SK-N-SH treated with all-trans-retinoic acid at 6 μM for 48 hours (cell line): ENCODE measurements at regions not wholly inside any gene's neighbourhood (a gene's known extent, or its start where the extent isn't known, plus 50 kb on each side); places are given as distances from the start of the nearest gene placed in this dataset.

Experiments used
- CSDC2 ChIP-seq: fragments of 250-450 bp; sonication (Bioruptor Pico); IDR thresholded peaks from 2 replicates; pipeline ENCODE4 v1.5.0; 2020; ENCODE audit warnings: mild to moderate bottlenecking, moderate library complexity
- ESRRG ChIP-seq: fragments of 250-450 bp; sonication (Bioruptor Pico); IDR thresholded peaks from 2 replicates; pipeline ENCODE4 v1.6.1; 2021; ENCODE audit warnings: mild to moderate bottlenecking
- RARB ChIP-seq: fragments of 250-450 bp; sonication (Bioruptor Pico); IDR thresholded peaks from 2 replicates; pipeline ENCODE4 v1.8.0; 2021; ENCODE audit warnings: mild to moderate bottlenecking, moderate library complexity
- SNAI2 ChIP-seq: fragments of 250-450 bp; sonication (Bioruptor Pico); IDR thresholded peaks from 2 replicates; pipeline ENCODE4 v1.5.0; 2020; ENCODE audit warnings: mild to moderate bottlenecking, moderate library complexity
- TOX ChIP-seq: fragments of 250-450 bp; sonication (Bioruptor Pico); IDR thresholded peaks from 2 replicates; pipeline ENCODE4 v1.8.0; 2021; ENCODE audit warnings: mild to moderate bottlenecking, moderate library complexity, borderline replicate concordance
- ZC3H10 ChIP-seq: fragments of 250-450 bp; sonication (Bioruptor Pico); IDR thresholded peaks from 2 replicates; pipeline ENCODE4 v1.5.1; 2021; ENCODE audit warnings: mild to moderate bottlenecking, moderate library complexity
- ZFP3 ChIP-seq: fragments of 250-450 bp; sonication (Bioruptor Pico); IDR thresholded peaks from 2 replicates; pipeline ENCODE4 v1.5.0; 2020; ENCODE audit warnings: mild to moderate bottlenecking, moderate library complexity
- ZFP30 ChIP-seq: fragments of 450-650 bp; formaldehyde crosslinking; IDR thresholded peaks from 2 replicates; pipeline ENCODE4 v1.5.0; 2022; ENCODE audit warnings: mild to moderate bottlenecking, moderate library complexity
- TF ChIP-seq, protein P1 (sequence below): fragments of 250-450 bp; sonication (Bioruptor Pico); IDR thresholded peaks from 2 replicates; pipeline ENCODE4 v1.5.1; 2020; ENCODE audit warnings: low read depth, mild to moderate bottlenecking, moderate library complexity
- TF ChIP-seq, protein P2 (sequence below): fragments of 250-450 bp; sonication (Bioruptor Pico); IDR thresholded peaks from 2 replicates; pipeline ENCODE4 v1.8.0; 2020; ENCODE audit warnings: mild to moderate bottlenecking, moderate library complexity, borderline replicate concordance

DNA sequence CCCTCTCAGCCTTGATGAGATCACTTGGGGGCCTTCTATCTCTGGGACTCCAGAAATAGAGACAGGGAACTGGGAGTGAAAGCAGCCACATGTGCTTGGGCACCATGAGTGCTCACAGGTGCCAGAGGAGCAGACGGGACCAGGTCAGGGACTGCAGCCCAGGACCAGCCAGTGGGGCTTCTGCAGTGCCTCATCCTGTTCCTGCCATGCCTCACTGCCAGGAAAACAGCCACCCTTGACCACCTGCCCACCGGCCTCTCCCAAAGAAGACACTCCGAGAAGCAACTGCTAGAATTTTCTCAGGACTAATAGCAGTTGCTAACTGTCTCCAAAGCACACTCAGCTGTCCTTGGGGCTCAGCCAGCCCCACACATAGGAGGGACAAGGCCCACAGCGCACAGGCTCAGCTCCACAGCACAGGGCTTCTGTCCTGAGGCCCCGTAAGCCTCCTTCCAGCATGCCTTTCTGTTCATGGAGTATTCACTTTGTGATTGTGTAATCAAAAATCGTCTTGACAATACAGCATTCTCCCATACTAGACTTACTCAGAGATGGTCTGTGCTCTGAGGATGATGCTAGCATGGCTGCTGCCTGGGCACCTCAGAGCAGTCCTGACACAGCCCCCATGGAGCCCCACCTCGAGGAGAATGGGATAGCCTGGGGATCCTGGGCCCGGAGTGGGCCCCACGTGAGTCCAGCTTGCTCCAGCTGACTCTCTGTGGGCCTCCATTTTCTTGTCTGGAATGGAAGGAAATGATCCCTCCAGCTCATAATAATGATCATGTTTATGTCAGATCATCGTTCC is 115.7 kb upstream of the RET start:
- TF ChIP-seq, protein P1, sequence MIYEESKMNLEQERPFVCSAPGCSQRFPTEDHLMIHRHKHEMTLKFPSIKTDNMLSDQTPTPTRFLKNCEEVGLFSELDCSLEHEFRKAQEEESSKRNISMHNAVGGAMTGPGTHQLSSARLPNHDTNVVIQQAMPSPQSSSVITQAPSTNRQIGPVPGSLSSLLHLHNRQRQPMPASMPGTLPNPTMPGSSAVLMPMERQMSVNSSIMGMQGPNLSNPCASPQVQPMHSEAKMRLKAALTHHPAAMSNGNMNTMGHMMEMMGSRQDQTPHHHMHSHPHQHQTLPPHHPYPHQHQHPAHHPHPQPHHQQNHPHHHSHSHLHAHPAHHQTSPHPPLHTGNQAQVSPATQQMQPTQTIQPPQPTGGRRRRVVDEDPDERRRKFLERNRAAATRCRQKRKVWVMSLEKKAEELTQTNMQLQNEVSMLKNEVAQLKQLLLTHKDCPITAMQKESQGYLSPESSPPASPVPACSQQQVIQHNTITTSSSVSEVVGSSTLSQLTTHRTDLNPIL, result no peak
- TF ChIP-seq CSDC2 (CRISPR knock-in tag) (no peak), RARB (CRISPR knock-in tag) (no peak), SNAI2 (no peak), ZFP30 (CRISPR knock-in tag) (no peak), ESRRG (no peak), ZFP3 (CRISPR knock-in tag) (no peak), TOX (no peak), ZC3H10 (CRISPR knock-in tag) (no peak)
- TF ChIP-seq, protein P2, sequence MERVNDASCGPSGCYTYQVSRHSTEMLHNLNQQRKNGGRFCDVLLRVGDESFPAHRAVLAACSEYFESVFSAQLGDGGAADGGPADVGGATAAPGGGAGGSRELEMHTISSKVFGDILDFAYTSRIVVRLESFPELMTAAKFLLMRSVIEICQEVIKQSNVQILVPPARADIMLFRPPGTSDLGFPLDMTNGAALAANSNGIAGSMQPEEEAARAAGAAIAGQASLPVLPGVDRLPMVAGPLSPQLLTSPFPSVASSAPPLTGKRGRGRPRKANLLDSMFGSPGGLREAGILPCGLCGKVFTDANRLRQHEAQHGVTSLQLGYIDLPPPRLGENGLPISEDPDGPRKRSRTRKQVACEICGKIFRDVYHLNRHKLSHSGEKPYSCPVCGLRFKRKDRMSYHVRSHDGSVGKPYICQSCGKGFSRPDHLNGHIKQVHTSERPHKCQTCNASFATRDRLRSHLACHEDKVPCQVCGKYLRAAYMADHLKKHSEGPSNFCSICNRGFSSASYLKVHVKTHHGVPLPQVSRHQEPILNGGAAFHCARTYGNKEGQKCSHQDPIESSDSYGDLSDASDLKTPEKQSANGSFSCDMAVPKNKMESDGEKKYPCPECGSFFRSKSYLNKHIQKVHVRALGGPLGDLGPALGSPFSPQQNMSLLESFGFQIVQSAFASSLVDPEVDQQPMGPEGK (CRISPR knock-in tag), result no peak
